NCI-H2196 (cell line): ENCODE measurements at regions not wholly inside any gene's neighbourhood (a gene's known extent, or its start where the extent isn't known, plus 50 kb on each side); places are given as distances from the start of the nearest gene placed in this dataset.
"Not testable (repeated sequence)": the region's sequence is repeated elsewhere in the genome, so short reads cannot be mapped to it uniquely, and the experiment has no call there.

Source experiments
- DNase-seq: peaks from one replicate; lab custom pipeline; 2025; ENCODE audit not compliant: unreplicated experiment; lab: John Stamatoyannopoulos, UW

- DNase-seq = no peak
These were observed 244.9 kb downstream of the SEMA3D start for GRCh38 chr7:84941936-84942335.

DNA sequence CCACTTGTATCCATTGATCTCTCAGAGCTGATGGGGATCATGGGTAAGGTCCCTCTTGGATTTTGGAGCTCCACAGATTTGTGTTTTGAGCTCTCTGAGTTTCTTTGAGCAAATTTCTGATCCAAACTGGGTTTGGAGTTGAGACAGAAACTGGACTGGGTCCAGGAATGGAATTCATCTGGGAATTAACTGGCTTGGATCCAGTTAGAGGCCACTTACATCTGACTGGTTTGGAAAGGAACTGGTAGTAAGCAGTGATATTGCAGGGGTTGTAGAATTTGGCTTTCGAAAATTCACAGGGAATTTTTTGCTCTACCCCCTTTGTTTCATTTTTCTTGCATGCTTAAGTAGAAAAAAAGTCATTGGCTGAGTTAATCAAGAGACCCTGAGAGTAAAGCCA is 245.6 kb downstream of the SEMA3D start:
- DNase-seq = no peak

DNA sequence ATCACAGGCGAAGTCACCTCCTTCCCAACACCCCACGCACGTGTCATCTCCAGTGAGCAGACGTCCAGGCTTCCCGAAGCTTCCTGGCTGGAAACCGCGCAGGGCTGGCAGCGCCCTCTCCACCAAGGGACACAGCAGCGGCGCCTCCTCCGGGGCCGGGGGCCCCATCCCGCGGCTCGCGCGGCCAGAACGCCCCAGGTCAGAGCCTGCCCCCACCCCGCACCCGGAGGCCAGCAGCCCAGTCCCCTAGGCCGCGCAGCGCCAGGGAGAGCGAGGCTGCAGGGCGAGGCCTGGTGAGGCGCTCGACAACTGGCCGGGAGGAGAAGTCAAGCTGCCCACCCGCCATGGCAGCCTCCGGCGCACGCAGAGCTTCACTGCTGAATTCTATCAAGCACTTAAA is 247.0 kb downstream of the SEMA3D start:
- no peak for DNase-seq

DNA sequence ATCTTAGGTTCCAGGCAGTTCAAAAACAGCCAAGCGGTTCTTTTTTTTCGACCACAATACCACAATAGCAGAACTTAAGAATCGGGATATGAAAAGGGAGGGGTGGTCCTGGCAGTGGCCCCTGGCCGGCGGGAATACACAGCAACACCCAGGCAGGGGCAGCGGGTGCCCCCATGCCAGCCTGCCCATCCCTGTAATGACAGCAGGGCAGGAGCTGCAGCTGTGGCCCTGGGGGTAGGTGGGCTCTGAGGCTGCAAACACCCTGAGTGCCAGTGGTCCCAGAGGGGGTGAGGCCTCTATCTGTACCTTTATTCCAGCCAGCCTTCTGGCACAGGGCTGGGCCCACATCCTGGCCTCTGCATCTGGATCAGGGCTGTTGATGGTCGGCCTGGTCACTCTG is 247.4 kb downstream of the SEMA3D start:
- no peak for DNase-seq

DNA sequence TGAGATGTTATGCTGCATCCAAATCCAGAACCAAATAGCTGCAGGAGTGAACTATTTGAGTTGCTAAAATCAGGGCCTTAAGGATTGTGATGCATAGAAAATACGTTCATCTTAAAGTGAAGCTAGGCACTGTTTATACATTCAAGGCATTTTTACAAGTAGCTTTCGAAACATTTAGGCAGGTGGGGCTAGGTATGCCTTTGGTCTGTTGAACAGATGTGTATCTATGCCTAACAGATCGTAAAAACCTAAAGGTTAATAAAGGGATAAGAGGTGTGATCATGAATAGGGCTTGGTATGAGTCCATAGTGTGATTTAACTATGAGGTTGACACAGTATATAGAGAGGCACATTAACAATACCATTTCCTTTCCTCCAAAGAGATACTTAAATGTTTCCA is 262.5 kb downstream of the SEMA3D start:
- DNase-seq = no peak

DNA sequence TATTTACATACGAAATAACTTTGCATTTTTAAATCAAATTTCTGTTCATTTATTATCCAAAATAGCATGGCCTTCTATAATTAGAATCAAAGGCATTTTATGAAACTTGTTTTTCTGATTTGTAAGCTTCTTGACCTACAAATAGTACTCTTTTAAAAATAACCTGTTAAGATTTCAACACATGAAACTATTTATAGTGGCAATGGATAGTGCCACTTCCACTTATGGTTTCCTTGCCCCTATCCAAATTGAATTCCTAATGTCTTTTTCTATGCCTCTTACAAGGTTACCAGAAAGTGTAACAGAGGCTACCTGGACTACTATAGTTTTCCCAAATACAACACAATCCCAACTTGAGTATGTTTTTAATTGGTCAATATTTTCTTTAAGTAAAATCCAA is 263.5 kb downstream of the SEMA3D start:
- DNase-seq = no peak

DNA sequence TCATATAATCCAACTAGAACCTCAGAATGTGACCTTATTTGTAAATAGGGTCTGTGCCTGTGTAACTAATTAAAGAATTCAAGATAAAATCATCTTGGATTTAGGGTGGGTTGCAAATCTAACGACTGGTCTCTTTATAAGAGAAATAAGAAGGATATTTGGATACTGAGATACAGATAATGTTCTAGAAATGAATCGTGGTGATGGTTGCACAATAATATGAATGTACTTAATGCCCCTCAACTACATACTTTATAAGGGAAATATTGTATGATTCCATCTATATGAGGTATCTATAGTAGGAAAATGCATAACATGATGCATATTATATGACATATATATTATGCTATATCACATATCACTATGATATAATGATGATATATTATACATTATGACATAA is 265.7 kb downstream of the SEMA3D start:
- DNase-seq = no peak

GRCh38 chr7:84916973-84917372 is 269.9 kb downstream of the SEMA3D start:
- DNase-seq = not testable (repeated sequence)

- no peak for DNase-seq
These were observed 270.7 kb downstream of the SEMA3D start for GRCh38 chr7:84916161-84916560.

- no peak for DNase-seq
These were observed 272.3 kb downstream of the SEMA3D start for GRCh38 chr7:84914598-84914997.

DNA sequence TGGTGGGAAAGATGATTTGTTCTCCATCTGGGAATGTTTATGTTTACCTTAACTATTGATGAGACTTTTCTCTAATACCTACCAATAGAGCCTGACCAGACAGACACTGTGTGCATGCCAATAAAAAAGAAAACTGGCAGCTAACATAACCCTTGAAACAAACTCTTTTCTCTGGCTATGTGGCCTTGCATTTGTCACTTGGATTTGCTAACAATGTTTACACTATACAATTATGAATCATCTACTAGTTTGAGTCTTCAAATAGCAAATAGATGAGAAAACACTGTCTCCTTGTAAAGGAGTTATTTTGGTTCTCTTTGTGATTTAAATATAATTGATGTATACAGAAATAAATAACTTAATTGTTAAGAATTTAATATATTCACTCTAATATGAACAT is 273.1 kb downstream of the SEMA3D start:
- no peak for DNase-seq

DNA sequence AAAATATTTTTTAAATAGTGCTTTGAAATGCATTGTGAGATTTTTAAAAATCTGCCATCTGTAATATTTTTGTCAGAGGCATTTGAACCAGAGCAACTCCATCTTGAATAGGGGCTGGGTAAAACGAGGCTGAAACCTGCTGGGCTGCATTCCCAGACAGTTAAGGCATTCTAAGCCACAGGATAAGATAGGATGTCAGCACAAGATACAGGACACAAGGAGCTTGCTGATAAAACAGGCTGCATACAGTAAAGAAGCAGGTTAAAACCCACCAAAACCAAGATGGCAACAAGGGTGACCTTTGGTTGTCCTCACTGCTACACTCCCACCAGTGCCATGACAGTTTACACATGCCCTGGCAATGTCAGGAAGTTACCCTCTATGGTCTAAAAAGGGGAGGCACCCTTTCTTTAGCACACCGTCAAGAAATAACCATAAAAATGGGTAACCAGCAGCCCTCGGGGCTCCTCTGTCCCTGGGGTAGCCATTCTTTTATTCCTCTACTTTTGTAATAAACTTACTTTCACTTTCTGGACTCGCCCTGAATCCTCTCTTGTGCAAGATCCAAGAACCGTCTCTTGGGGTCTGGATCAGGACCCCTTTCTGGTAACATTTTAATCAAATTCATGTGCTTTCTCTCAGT is 273.7 kb downstream of the SEMA3D start:
- no peak for DNase-seq

DNA sequence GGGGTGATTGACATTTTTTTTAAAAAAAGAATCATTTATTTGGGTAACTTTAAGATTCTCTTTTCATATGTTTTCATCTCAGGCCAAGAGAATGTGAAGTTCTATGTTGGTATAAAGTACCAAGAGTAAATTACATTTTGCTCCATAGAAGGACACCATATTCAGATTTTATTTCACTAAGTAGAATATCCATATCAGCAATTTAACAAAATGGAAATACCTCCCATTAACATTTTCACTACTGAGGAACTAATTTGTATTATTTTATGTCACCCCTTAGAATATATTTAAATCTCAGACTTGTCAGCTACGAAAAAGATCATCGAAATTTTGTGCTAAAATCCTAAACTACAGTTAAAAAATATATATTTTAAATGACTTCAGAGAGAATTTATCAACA is 274.3 kb downstream of the SEMA3D start:
- DNase-seq = no peak

- DNase-seq = no peak
These were observed 274.8 kb downstream of the SEMA3D start for GRCh38 chr7:84912018-84912417.

DNA sequence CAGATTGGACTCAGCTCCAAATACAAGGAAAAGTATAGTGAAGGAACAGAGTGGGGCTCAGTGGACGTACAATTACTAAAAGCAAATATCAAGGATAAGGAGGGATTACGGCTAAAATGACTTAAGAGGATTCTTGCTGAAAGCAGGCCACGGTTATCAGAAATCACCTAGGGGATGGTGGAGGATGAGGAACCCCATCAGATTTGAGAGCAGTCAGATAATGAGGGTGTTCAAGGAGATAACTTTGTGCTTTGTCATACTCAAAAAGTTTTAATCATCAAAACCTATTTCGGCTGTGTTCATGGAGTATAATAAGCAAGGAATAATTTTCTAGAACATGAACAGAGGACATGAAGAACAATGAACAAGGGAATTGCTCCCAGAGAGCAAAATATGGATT is 275.8 kb downstream of the SEMA3D start:
- no peak for DNase-seq

GRCh38 chr7:84910322-84910721 is 276.5 kb downstream of the SEMA3D start:
- not testable (repeated sequence) for DNase-seq

DNA sequence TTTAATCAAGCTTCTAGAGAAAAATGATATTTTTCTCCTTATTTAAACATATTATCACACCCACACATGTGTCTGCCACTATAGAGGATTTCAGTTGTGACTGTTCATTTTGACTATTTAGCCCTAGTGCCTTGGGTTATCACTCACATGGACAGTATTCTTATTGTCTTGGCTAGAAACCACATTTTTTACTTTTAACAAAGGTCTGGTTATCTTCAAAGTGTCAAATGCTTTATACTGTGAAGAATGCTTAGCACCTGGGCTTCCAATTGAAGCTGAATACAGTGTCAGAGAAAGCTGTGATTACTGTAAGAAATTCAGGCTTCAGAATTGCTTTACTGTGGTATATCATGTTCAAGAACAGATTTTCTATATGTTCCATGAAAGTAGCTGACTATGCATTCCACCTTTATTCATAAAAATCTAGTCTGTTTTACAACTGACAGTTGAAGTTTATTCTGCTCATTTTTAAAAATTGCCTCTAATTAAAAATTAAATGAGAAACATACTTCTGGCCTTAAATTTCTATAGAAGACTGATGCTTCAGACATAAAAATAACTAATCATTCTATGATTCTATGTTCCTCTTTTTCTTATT is 278.6 kb downstream of the SEMA3D start:
- no peak for DNase-seq

DNA sequence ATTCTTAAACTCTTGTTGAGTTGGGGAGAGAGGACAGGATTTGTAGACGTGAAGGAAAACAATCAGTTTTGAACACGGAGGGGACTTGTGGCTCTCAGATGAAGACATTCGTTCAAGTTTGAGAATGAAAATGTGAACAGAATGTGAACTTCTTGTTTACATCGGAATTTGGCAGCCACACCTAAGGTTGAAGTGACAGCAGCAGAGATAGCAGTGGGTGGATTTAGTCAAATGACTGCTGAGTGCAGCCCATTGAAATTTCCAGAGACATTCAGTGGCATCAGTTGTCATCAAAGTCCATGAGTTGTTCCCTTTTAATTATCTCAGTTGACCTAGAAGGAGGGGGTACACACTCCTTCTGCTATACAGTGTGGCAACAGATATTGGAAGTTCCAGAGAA is 280.0 kb downstream of the SEMA3D start:
- no peak for DNase-seq

- no peak for DNase-seq
These were observed 282.3 kb downstream of the SEMA3D start for GRCh38 chr7:84904561-84904960.

GRCh38 chr7:84901366-84901765 is 285.5 kb downstream of the SEMA3D start:
- DNase-seq = no peak

DNA sequence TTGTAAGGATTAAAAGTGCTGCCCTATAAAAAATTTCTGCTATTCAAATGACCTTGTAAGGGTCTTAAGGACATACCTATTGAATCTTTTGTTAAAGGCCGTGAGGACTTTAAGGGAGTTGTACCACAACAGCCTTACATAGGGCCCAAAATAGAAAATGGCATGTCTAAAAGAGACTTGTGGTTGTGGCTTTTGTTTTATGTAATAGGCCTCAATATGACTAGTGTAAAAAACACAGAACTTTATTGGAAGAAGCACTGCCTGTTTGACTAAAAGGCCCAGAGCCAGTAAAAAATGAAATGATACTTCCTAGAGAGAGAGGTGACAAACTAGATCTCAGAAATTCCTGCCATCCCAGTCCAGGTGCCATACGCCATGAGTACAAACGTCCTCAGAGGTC is 286.6 kb downstream of the SEMA3D start:
- DNase-seq = no peak

- no peak for DNase-seq
These were observed 291.3 kb downstream of the SEMA3D start for GRCh38 chr7:84895563-84895962.

GRCh38 chr7:84883570-84883969 is 303.3 kb downstream of the SEMA3D start:
- not testable (repeated sequence) for DNase-seq
